Spleen (tissue), 7 donors: ENCODE measurements at regions not wholly inside any gene's neighbourhood (a gene's known extent, or its start where the extent isn't known, plus 50 kb on each side); places are given as distances from the start of the nearest gene placed in this dataset.

ENCODE experiments used
- POLR2A ChIP-seq, 3 donors: fragments of 450-650 bp; IDR thresholded peaks; one replicate each; pipeline ENCODE4 v1.5.1; 2017; ENCODE audit warnings: antibody characterized with exemption in 3 of 3, mild to moderate bottlenecking in 1 of 3
- POLR2AphosphoS5 ChIP-seq, 3 donors: sonication (generic); formaldehyde crosslinking; IDR thresholded peaks; one replicate each; pipeline ENCODE4 v1.5.1; 2017; ENCODE audit warnings: antibody characterized with exemption in 3 of 3
- TF ChIP-seq, protein P1 (sequence below), 11 experiments: fragments of 200-600 bp in 7 of 11; fragments of 450-650 bp in 4 of 11; sonication (generic) in 4 of 11; IDR thresholded peaks in 8 of 11; conservative IDR thresholded peaks in 3 of 11; 1 replicate in 7 of 11; 2 replicates in 4 of 11; pipeline versions ENCODE4 v1.4.0 to v1.8.0; 2016 to 2021; ENCODE audit warnings: antibody characterized with exemption in 11 of 11, inconsistent platforms in 4 of 11, mild to moderate bottlenecking in 1 of 11
- donor health status: DM: no; HTN: no; CAD: no; lungs with moderate emphysema.
- donor health status: DM: no; HTN: no; CAD: no.
- donor health status: DM: no; HTN: no; CAD: no.

DNA sequence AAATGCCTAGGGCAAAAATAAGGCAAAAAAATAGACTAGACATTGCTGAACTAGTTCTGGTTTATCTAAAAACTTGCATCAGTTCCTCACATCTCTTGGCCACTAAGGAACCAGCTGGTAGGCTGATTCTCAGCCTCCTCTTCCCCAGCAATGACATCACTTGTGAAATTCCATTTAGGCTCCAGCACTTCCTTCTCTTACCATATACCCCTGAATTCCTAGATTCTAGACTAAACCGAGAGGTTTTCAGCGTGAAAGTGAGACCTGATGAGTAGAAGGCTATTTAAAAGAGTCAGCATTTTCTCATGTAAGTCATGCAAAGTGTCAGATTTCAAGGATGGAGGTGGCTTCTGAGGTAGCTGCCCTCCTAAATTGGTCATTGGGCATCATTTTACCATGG is 247.1 kb upstream of the CDIN1 start:
- TF ChIP-seq, protein P1, sequence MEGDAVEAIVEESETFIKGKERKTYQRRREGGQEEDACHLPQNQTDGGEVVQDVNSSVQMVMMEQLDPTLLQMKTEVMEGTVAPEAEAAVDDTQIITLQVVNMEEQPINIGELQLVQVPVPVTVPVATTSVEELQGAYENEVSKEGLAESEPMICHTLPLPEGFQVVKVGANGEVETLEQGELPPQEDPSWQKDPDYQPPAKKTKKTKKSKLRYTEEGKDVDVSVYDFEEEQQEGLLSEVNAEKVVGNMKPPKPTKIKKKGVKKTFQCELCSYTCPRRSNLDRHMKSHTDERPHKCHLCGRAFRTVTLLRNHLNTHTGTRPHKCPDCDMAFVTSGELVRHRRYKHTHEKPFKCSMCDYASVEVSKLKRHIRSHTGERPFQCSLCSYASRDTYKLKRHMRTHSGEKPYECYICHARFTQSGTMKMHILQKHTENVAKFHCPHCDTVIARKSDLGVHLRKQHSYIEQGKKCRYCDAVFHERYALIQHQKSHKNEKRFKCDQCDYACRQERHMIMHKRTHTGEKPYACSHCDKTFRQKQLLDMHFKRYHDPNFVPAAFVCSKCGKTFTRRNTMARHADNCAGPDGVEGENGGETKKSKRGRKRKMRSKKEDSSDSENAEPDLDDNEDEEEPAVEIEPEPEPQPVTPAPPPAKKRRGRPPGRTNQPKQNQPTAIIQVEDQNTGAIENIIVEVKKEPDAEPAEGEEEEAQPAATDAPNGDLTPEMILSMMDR (IDR thresholded peaks at IDR 0.05 in 8 of 11, conservative IDR thresholded peaks at IDR 0.05 in 3 of 11) = no peak
- TF ChIP-seq POLR2AphosphoS5 (IDR thresholded peaks at IDR 0.05) = no peak
- no peak for TF ChIP-seq POLR2A (IDR thresholded peaks at IDR 0.05)
